CD4-positive, alpha-beta T cell (primary cell): ENCODE measurements at regions not wholly inside any gene's neighbourhood (a gene's known extent, or its start where the extent isn't known, plus 50 kb on each side); places are given as distances from the start of the nearest gene placed in this dataset.

Experiments used
- ATAC-seq: fragments of 200-7000 bp; cut with Tn5 transposase; one replicate; pipeline ENCODE4 v1.10.0; 2022; ENCODE audit warnings: mild to moderate bottlenecking; ENCODE audit not compliant: poor library complexity
- CTCF ChIA-PET: fragments of 350-600 bp; sonication (Branson Sonifier 250); formaldehyde crosslinking; loops from one replicate; lab custom pipeline; 2021; ENCODE audit warnings: antibody characterized with exemption, inconsistent platforms; lab: Charles Lee
- POLR2A ChIA-PET: fragments of 350-600 bp; sonication (Branson Sonifier 250); formaldehyde crosslinking; loops from one replicate; lab custom pipeline; 2021; ENCODE audit warnings: antibody characterized with exemption, inconsistent platforms; lab: Charles Lee
- DNase-seq, 14 experiments: peaks; one replicate each; pipeline ENCODE4 v3.0.0-alpha.2; 2013 to 2020; ENCODE audit warnings: mixed read lengths in 2 of 14
- H3K27ac ChIP-seq, 2 donors: one replicate each; pipeline versions ENCODE4 v1.5.1 to v1.7.0; 2013; ENCODE audit warnings: low read length in 2 of 2, low read depth in 1 of 2, mild to moderate bottlenecking in 1 of 2
- H3K27me3 ChIP-seq, 2 experiments: 1 replicate in 1 of 2; 2 replicates in 1 of 2; pipeline versions ENCODE4 v1.6.1 to v1.7.0; 2013; ENCODE audit warnings: low read length in 2 of 2, control low read depth in 1 of 2, mild to moderate bottlenecking in 1 of 2, moderate library complexity in 1 of 2; ENCODE audit not compliant: insufficient read depth in 2 of 2, control insufficient read depth in 1 of 2
- H3K36me3 ChIP-seq: one replicate; pipeline ENCODE4 v1.6.1; 2013; ENCODE audit warnings: low read length, control low read depth; ENCODE audit not compliant: insufficient read depth
- H3K4me1 ChIP-seq: one replicate; pipeline ENCODE4 v1.6.1; 2013; ENCODE audit warnings: low read length, control low read depth; ENCODE audit not compliant: insufficient read depth
- H3K4me3 ChIP-seq: one replicate; pipeline ENCODE4 v1.5.1; 2013; ENCODE audit warnings: mild to moderate bottlenecking, low read length, moderate library complexity
- H3K9me3 ChIP-seq, 2 experiments: 1 replicate in 1 of 2; 2 replicates in 1 of 2; pipeline versions ENCODE4 v1.6.1 to v1.7.0; 2013; ENCODE audit warnings: low read length in 2 of 2, mild to moderate bottlenecking in 2 of 2, control low read depth in 1 of 2, moderate library complexity in 1 of 2; ENCODE audit not compliant: control insufficient read depth in 1 of 2, insufficient read depth in 1 of 2
- H3K27ac Mint-ChIP-seq: one replicate; pipeline ENCODE4 v1.8.0; 2020; ENCODE audit warnings: mixed read lengths
- H3K27me3 Mint-ChIP-seq: one replicate; pipeline ENCODE4 v1.8.0; 2021; ENCODE audit warnings: mixed read lengths
- H3K36me3 Mint-ChIP-seq: one replicate; pipeline ENCODE4 v1.8.0; 2021; ENCODE audit warnings: low read depth, mixed read lengths
- H3K4me1 Mint-ChIP-seq: one replicate; pipeline ENCODE4 v1.8.0; 2021; ENCODE audit warnings: low read depth, mixed read lengths
- H3K4me3 Mint-ChIP-seq: one replicate; pipeline ENCODE4 v1.8.0; 2020; ENCODE audit warnings: mild to moderate bottlenecking, mixed read lengths
- H3K9me3 Mint-ChIP-seq: one replicate; pipeline ENCODE4 v1.8.0; 2020; ENCODE audit warnings: mixed read lengths
- intact Hi-C, 2 experiments: fragments of 100-400 bp; cut with DNase I in 1 of 2; cut with micrococcal nuclease in 1 of 2; formaldehyde crosslinking; loops; one replicate each; pipeline versions ENCODE4 v1.15.1 to v1.9.0; 2023 to 2025; cut with DNase I, micrococcal nuclease
- TF ChIP-seq, protein P1 (sequence below): fragments of 200-600 bp; IDR thresholded peaks from one replicate; pipeline ENCODE4 v1.8.0; 2022; ENCODE audit warnings: antibody characterized with exemption, mild to moderate bottlenecking

DNA sequence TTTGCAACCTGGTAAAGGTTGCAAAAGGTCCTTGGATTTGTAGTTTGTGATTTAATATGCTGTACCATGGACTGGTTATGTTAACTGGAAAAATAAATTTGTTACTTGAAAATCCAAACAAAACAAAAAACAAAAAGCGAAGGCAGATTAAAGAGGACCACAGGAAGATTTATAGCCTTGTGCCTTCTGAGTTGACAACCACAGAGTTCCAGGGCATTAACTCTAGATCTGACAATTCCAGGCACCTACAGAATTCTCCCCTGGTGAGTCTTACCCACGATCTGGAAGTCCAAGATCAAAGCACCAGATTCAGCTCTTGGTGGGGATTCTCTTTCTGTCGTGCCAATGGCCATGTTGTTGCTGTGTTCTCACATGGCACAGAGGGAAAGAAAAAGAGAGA lies 107.9 kb upstream of the SELENOP start:
- Histone ChIP-seq H3K27me3 (no peaks in the 10 kb centered on the region), H3K36me3 (no peaks in the 10 kb centered on the region), H3K9me3 (peaks cover 0 to 7% of the 10 kb centered on the region in 2 experiments), H3K4me3 (no peak overlapping the region), H3K4me1 (no peaks in the 10 kb centered on the region), H3K27ac (no peak overlapping the region)
- DNase-seq (no peak), ATAC-seq (no peak)
- ChIA-PET CTCF (interaction anchor here (0.9 to 1.7 kb wide), 2 partner anchors 9 to 11 kb away, joined by 3 to 4 read pairs; no protein-coding TSS in a partner anchor), POLR2A (no interaction called here)
- TF ChIP-seq, protein P1, sequence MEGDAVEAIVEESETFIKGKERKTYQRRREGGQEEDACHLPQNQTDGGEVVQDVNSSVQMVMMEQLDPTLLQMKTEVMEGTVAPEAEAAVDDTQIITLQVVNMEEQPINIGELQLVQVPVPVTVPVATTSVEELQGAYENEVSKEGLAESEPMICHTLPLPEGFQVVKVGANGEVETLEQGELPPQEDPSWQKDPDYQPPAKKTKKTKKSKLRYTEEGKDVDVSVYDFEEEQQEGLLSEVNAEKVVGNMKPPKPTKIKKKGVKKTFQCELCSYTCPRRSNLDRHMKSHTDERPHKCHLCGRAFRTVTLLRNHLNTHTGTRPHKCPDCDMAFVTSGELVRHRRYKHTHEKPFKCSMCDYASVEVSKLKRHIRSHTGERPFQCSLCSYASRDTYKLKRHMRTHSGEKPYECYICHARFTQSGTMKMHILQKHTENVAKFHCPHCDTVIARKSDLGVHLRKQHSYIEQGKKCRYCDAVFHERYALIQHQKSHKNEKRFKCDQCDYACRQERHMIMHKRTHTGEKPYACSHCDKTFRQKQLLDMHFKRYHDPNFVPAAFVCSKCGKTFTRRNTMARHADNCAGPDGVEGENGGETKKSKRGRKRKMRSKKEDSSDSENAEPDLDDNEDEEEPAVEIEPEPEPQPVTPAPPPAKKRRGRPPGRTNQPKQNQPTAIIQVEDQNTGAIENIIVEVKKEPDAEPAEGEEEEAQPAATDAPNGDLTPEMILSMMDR, result no peak
- H3K4me3 Mint-ChIP-seq, result no peak overlapping the region
- no peaks in the 10 kb centered on the region for H3K27me3 Mint-ChIP-seq
- H3K27ac Mint-ChIP-seq, result no peak overlapping the region
- no peaks in the 10 kb centered on the region for H3K9me3 Mint-ChIP-seq
- no peaks in the 10 kb centered on the region for H3K36me3 Mint-ChIP-seq
- H3K4me1 Mint-ChIP-seq, result no peaks in the 10 kb centered on the region
- intact Hi-C loops, result no loop called here

DNA sequence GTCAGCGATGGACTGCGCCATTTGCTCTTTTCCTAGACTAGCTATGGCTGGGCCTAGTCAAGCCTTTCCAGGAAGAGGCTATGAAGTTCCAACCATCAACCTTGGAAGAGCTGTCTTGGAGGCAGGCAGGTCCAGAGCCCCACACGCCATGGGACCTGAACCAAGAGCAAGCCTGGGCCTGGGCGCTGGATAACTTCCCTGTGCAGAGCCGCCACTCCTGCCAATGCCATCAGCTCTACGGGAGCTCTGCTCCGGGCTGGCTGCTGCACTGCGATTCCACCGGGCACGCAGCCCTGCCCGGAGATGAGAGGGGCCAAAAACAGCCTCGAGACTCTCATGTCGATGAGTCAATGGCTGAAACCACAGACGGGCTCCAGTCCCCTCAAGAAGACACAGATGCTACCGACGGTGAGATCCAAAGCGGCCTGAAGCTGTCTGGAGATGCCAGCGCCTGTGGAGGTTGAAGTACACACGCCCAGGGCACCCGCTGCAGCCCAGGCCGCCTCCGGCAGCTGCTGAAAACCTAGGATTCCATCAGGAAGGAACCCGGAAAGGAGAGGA lies 103.7 kb upstream of the SELENOP start:
- no peaks in the 10 kb centered on the region for H3K36me3 Mint-ChIP-seq
- no peaks in the 10 kb centered on the region for H3K9me3 Mint-ChIP-seq
- no peaks in the 10 kb centered on the region for H3K36me3 ChIP-seq
- no peak overlapping the region for H3K27ac ChIP-seq
- H3K27me3 ChIP-seq, result no peaks in the 10 kb centered on the region
- ATAC-seq, result no peak
- peaks cover 3% of the 10 kb centered on the region for H3K4me1 ChIP-seq
- no peak overlapping the region for H3K4me3 Mint-ChIP-seq
- intact Hi-C loops, result no loop called here
- H3K27ac Mint-ChIP-seq, result no peak overlapping the region
- CTCF ChIA-PET, result interaction anchor here (1.4 kb wide), 1 partner anchor 191 kb away, joined by 4 read pairs; no protein-coding TSS in a partner anchor
- no peaks in the 10 kb centered on the region for H3K9me3 ChIP-seq
- H3K27me3 Mint-ChIP-seq, result no peaks in the 10 kb centered on the region
- no peak for DNase-seq
- H3K4me3 ChIP-seq, result no peak overlapping the region
- POLR2A ChIA-PET, result interaction anchor here (9.2 kb wide), 1 partner anchor 103 kb away, joined by 128 read pairs; no protein-coding TSS in a partner anchor
- TF ChIP-seq, protein P1, result no peak
- H3K4me1 Mint-ChIP-seq, result peaks cover 15% of the 10 kb centered on the region

DNA sequence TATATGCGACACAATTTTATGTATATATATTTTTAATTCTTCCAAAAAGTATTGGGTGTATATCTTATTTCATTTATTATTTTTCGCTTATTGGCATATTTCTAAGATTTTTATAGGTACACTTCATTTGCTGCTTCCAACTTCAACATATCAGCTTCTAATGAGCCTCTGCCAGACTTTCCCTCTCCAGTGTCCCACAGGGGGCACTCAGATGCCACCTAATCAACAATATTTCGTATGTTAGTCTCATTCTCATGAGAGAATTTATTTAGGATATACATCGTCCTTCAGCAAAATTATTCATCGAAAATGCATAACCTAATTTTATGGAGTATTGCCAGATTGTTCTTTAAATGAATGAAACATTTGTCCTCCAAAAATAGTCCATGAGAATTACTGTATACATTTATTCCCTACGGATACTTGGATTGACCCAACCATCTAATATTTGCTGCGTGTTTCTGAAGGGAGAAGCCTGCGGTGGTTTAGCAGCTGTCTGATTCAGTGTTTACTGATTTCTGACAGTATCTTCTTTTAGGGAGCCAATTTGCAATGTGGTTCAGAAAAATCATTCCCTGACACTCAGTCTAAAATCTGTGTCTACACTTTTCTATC lies 100.6 kb upstream of the SELENOP start:
- peak overlapping the region; percentile 30 for H3K4me3 Mint-ChIP-seq
- ATAC-seq, result no peak

More for the DNA sequence above, 100.6 kb upstream of the SELENOP start:
- peak overlapping the region; percentile 45 for H3K27ac Mint-ChIP-seq
- H3K36me3 ChIP-seq, result no peaks in the 10 kb centered on the region
- intact Hi-C loops, result loop anchor here (1.0 to 5.0 kb wide), 8 partner anchors 38 to 475 kb away; partner anchors contain the start of gene ZNF131 (in 1 of the 2)
- no peak overlapping the region for H3K4me3 ChIP-seq
- ChIA-PET CTCF (interaction anchor here (0.6 to 5.7 kb wide), 19 partner anchors 34 to 571 kb away, joined by 3 to 58 read pairs (median 4); partner anchors contain the start of genes TMEM267 and ZNF131), POLR2A (interaction anchor here (0.7 to 9.2 kb wide), 18 partner anchors 10 to 572 kb away, joined by 3 to 174 read pairs (median 8); partner anchors contain the start of genes ANXA2R, HMGCS1, TMEM267 and ZNF131)
- H3K27ac ChIP-seq, result no peak overlapping the region
- peaks cover 8% of the 10 kb centered on the region for H3K27me3 Mint-ChIP-seq
- peaks cover 12% of the 10 kb centered on the region for H3K4me1 ChIP-seq
- H3K27me3 ChIP-seq, result peaks cover 0 to 9% of the 10 kb centered on the region in 2 experiments
- peak; percentile 27 to 80 (median 51) for DNase-seq
- H3K36me3 Mint-ChIP-seq, result peaks cover 7% of the 10 kb centered on the region
- TF ChIP-seq, protein P1, result peak; percentile 75
- no peaks in the 10 kb centered on the region for H3K9me3 ChIP-seq
- H3K4me1 Mint-ChIP-seq, result peaks cover 27% of the 10 kb centered on the region
- H3K9me3 Mint-ChIP-seq, result no peaks in the 10 kb centered on the region
